K562 (cell line): ENCODE measurements at regions not wholly inside any gene's neighbourhood (a gene's known extent, or its start where the extent isn't known, plus 50 kb on each side); places are given as distances from the start of the nearest gene placed in this dataset.

ENCODE experiments used
- ATAC-seq: fragments of 200-7000 bp; cut with Tn5 transposase; 3 replicates; pipeline ENCODE4 v1.9.1; 2020; ENCODE audit warnings: moderate library complexity
- BruUV-seq: library from RNA; stranded (reverse); fragments of 400-500 nt; replicated peaks from 2 replicates; lab custom pipeline; 2021; lab: Mats Ljungman, UMichigan
- CTCF ChIA-PET: fragments of 300-600 bp; formaldehyde crosslinking; extraction: SDS; loops from one replicate; lab custom pipeline; 2021; ENCODE audit warnings: low intra/inter-chr PET ratio; lab: Yijun Ruan, JAX
- POLR2A ChIA-PET: fragments of 300-600, 350-650 bp; sonication (Branson Sonifier 250); formaldehyde crosslinking; extraction: SDS; loops from one replicate; lab custom pipeline; 2021; ENCODE audit warnings: antibody characterized with exemption, inconsistent platforms; lab: Yijun Ruan, JAX
- DNase-seq, 4 experiments: peaks; one replicate each; pipeline versions ENCODE4 v3.0.0 to v3.0.0-alpha.2; 2011 to 2018; ENCODE audit warnings: low spot score in 3 of 4, mixed read lengths in 3 of 4; ENCODE audit errors: extremely low read depth in 1 of 4
- FAIRE-seq: peaks from 2 replicates; lab custom pipeline; 2011; peaks lifted over from hg19 to GRCh38; lab: Jason Lieb, UNC
- H2AFZ ChIP-seq: 2 replicates; pipeline ENCODE4 v1.6.0; 2011; ENCODE audit warnings: low read depth, low read length, control low read depth, inconsistent platforms
- H3K27ac ChIP-seq: fragments of 200-600 bp; 3 replicates; pipeline ENCODE4 v1.8.0; 2011; ENCODE audit warnings: low read depth, mild to moderate bottlenecking, control low read depth, inconsistent platforms, low read length, moderate library complexity, mixed read lengths; ENCODE audit errors: extremely low read depth
- H3K27me3 ChIP-seq, 2 experiments: fragments of 300-600 bp in 1 of 2; 2 replicates in 1 of 2; 3 replicates in 1 of 2; pipeline versions ENCODE4 v1.6.0 to v1.8.0; 2011; ENCODE audit warnings: inconsistent platforms in 2 of 2, low read length in 2 of 2, mild to moderate bottlenecking in 1 of 2, mixed read lengths in 1 of 2, moderate library complexity in 1 of 2; ENCODE audit not compliant: control insufficient read depth in 2 of 2, insufficient read depth in 2 of 2
- H3K36me3 ChIP-seq: fragments of 300-600 bp; 3 replicates; pipeline ENCODE4 v1.8.0; 2011; ENCODE audit warnings: mild to moderate bottlenecking, low read length, inconsistent platforms; ENCODE audit not compliant: control insufficient read depth, insufficient read depth
- H3K4me1 ChIP-seq, 2 experiments: fragments of 200-600 bp in 1 of 2; replicated peaks in 1 of 2; 2 replicates in 1 of 2; 3 replicates in 1 of 2; pipeline versions ENCODE4 v1.5.1 to v1.8.0; 2011; ENCODE audit warnings: inconsistent platforms in 2 of 2, low read length in 2 of 2, mild to moderate bottlenecking in 1 of 2, mixed read lengths in 1 of 2, moderate library complexity in 1 of 2; ENCODE audit not compliant: control insufficient read depth in 2 of 2, insufficient read depth in 2 of 2
- H3K4me2 ChIP-seq: 2 replicates; pipeline ENCODE4 v1.6.1; 2011; ENCODE audit warnings: low read length, control low read depth, inconsistent platforms, mixed read lengths; ENCODE audit not compliant: insufficient read depth
- H3K4me3 ChIP-seq: fragments of 200-600 bp; sonication (generic), shearing (Covaris generic); 2 replicates; pipeline ENCODE4 v1.5.1; 2016; ENCODE audit warnings: control low read depth, inconsistent platforms
- H3K79me2 ChIP-seq: fragments of 200-600 bp; 3 replicates; pipeline ENCODE4 v1.8.0; 2011; ENCODE audit warnings: low read length, inconsistent platforms; ENCODE audit not compliant: control insufficient read depth, insufficient read depth
- H3K9ac ChIP-seq, 2 experiments: 2 replicates each; pipeline versions ENCODE4 v1.6.0 to v1.6.1; 2011; ENCODE audit warnings: low read depth in 2 of 2, low read length in 2 of 2, control low read depth in 1 of 2, inconsistent platforms in 1 of 2, mild to moderate bottlenecking in 1 of 2, mixed read lengths in 1 of 2; ENCODE audit not compliant: insufficient read depth in 1 of 2
- H3K9me1 ChIP-seq: one replicate; pipeline ENCODE4 v1.6.0; 2011; ENCODE audit warnings: inconsistent platforms, mild to moderate bottlenecking, low read length, moderate library complexity; ENCODE audit not compliant: control insufficient read depth, insufficient read depth
- H3K9me3 ChIP-seq: replicated peaks from 2 replicates; pipeline ENCODE4 v1.5.1; 2011; ENCODE audit warnings: low read depth, low read length, inconsistent platforms; ENCODE audit not compliant: control insufficient read depth, insufficient read depth
- H4K20me1 ChIP-seq: replicated peaks from 2 replicates; pipeline ENCODE4 v1.6.1; 2011; ENCODE audit warnings: low read length, inconsistent platforms, mixed read lengths; ENCODE audit not compliant: control insufficient read depth, insufficient read depth
- FOXK1 ChIP-seq: sonication (generic); formaldehyde crosslinking; IDR thresholded peaks from 2 replicates; pipeline ENCODE4 v1.8.0; 2022; ENCODE audit warnings: missing genetic modification reagents, mild to moderate bottlenecking, borderline replicate concordance
- PURB ChIP-seq: sonication (generic); formaldehyde crosslinking; IDR thresholded peaks from 2 replicates; pipeline ENCODE4 v1.9.0; 2021; ENCODE audit warnings: low read depth, mild to moderate bottlenecking, missing genetic modification reagents
- RAD21 ChIP-seq, 2 experiments: fragments of 250-450 bp in 1 of 2; fragments of 450-650 bp in 1 of 2; sonication (Bioruptor Pico) in 1 of 2; formaldehyde crosslinking in 1 of 2; IDR thresholded peaks in 1 of 2; conservative IDR thresholded peaks in 1 of 2; 2 replicates each; pipeline versions ENCODE4 v1.4.0 to v1.8.0; 2020 to 2022; ENCODE audit warnings: mild to moderate bottlenecking in 2 of 2, moderate library complexity in 1 of 2
- SMARCB1 ChIP-seq: IDR thresholded peaks from 2 replicates; pipeline ENCODE4 v1.6.1; 2011; ENCODE audit warnings: improper control_type of control experiment, low read depth; ENCODE audit not compliant: insufficient read length
- ZNF316 ChIP-seq: fragments of 450-650 bp; IDR thresholded peaks from 2 replicates; pipeline ENCODE4 v1.6.1; 2016
- WGBS: fragments of 100-300 bp; shearing (Covaris generic); methylation state at CpG from one replicate; pipeline ENCODE4 v1.1.6; 2016; ENCODE audit warnings: low coverage, mixed read lengths; ENCODE audit not compliant: insufficient coverage; ENCODE audit errors: missing lambda C conversion rate; 5-methylcytosine and 5-hydroxymethylcytosine counted together
- in situ Hi-C: fragments of 300-500 bp; cut with MboI; formaldehyde crosslinking; loops from 4 replicates; pipeline ENCODE4 v1.15.0; 2018; ENCODE audit warnings: inconsistent platforms, mixed read lengths
- intact Hi-C: fragments of 100-400 bp; cut with micrococcal nuclease; formaldehyde crosslinking; loops from 2 replicates; pipeline ENCODE4 v1.14.2; 2022
- TF ChIP-seq, protein P1 (sequence below): fragments of 250-450 bp; sonication (Bioruptor Pico); IDR thresholded peaks from 2 replicates; pipeline ENCODE4 v1.4.0; 2020; ENCODE audit warnings: mild to moderate bottlenecking, moderate library complexity
- TF ChIP-seq, protein P2 (sequence below), 3 experiments: IDR thresholded peaks in 2 of 3; conservative IDR thresholded peaks in 1 of 3; 2 replicates each; pipeline ENCODE4 v1.5.1; 2011 to 2012; ENCODE audit warnings: low read length in 3 of 3, mild to moderate bottlenecking in 3 of 3, control low read depth in 2 of 3, improper control_type of control experiment in 1 of 3, inconsistent platforms in 1 of 3, low read depth in 1 of 3, mixed read lengths in 1 of 3, moderate library complexity in 1 of 3; ENCODE audit not compliant: insufficient read depth in 2 of 3

DNA sequence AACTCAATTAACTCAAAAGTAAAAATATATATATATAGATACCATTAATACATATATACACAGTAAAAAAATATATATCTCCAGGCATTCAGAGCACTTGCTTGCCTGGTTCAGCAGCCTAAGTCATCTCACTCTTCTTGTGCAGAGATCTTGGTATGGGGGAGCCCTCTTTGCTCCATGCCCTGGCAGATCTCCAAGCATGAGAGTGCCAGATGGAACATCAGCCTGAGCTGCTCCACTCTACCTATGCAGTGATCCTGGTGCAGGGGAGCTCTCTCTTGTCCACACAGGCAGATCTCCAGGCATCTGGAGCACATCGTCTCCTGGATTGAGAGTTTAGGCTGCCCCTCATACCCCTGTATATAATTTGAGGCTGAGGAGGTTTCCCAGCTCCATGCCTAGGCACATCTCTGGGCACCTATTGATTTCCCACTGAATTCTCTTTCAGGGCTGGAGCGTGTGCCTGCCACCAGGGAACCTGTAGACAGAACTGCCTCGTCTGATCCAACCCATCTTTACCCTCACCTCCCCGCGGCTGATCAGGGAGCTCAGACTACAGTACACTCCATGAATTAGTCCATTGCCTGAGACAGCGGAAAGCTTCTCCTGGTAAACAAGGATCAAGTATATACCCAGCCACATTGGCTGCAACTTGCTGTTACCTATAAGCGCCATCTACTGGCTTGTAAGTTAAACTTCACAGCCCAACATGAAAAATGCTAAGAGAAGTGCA is 342.4 kb upstream of the GRIA1 start:
- Histone ChIP-seq H3K27ac (no peak overlapping the region), H3K79me2 (no peaks in the 10 kb centered on the region), H3K4me3 (no peak overlapping the region), H4K20me1 (no peaks in the 10 kb centered on the region), H3K4me2 (no peak overlapping the region), H3K36me3 (no peaks in the 10 kb centered on the region), H3K9me1 (no peaks in the 10 kb centered on the region), H3K4me1 (no peaks in the 10 kb centered on the region), H3K27me3 (no peaks in the 10 kb centered on the region), H2AFZ (no peak overlapping the region), H3K9me3 (no peaks in the 10 kb centered on the region), H3K9ac (no peak overlapping the region)
- TF ChIP-seq PURB (no peak), FOXK1 (CRISPR knock-in tag) (no peak), SMARCB1 (no peak), ZNF316 (no peak), RAD21 (CRISPR knock-in tag; conservative IDR thresholded peaks at IDR 0.05 in 1 of 2, IDR thresholded peaks at IDR 0.05 in 1 of 2) (peak in 1 of 2 experiments; percentile 37; a peak in 2 of 4 replicates)
- TF ChIP-seq, protein P1, sequence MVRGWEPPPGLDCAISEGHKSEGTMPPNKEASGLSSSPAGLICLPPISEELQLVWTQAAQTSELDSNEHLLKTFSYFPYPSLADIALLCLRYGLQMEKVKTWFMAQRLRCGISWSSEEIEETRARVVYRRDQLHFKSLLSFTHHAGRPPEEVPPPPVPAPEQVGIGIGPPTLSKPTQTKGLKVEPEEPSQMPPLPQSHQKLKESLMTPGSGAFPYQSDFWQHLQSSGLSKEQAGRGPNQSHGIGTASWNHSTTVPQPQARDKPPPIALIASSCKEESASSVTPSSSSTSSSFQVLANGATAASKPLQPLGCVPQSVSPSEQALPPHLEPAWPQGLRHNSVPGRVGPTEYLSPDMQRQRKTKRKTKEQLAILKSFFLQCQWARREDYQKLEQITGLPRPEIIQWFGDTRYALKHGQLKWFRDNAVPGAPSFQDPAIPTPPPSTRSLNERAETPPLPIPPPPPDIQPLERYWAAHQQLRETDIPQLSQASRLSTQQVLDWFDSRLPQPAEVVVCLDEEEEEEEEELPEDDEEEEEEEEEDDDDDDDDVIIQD: no peak
- TF ChIP-seq, protein P2, sequence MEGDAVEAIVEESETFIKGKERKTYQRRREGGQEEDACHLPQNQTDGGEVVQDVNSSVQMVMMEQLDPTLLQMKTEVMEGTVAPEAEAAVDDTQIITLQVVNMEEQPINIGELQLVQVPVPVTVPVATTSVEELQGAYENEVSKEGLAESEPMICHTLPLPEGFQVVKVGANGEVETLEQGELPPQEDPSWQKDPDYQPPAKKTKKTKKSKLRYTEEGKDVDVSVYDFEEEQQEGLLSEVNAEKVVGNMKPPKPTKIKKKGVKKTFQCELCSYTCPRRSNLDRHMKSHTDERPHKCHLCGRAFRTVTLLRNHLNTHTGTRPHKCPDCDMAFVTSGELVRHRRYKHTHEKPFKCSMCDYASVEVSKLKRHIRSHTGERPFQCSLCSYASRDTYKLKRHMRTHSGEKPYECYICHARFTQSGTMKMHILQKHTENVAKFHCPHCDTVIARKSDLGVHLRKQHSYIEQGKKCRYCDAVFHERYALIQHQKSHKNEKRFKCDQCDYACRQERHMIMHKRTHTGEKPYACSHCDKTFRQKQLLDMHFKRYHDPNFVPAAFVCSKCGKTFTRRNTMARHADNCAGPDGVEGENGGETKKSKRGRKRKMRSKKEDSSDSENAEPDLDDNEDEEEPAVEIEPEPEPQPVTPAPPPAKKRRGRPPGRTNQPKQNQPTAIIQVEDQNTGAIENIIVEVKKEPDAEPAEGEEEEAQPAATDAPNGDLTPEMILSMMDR (IDR thresholded peaks at IDR 0.05 in 2 of 3, conservative IDR thresholded peaks at IDR 0.05 in 1 of 3; ENCODE audit: insufficient read depth in 2 of 3, low read depth in 1 of 3, low read length in 3 of 3): peak in 2 of 3 experiments; percentile 27 to 34; a peak in 3 of 6 replicates
- WGBS: 3% methylated on average over 7 of the region's 7 CpGs
- BruUV-seq: no TSS peak
- in situ Hi-C loops: no loop called here
- ATAC-seq (0 out of 3 replicates have a peak, but pooled peaks have one; percentile 21), DNase-seq (peak in 1 of 4 experiments; percentile 1), FAIRE-seq (no peak)
- intact Hi-C loops: no loop called here
- CTCF ChIA-PET: no interaction called here
- POLR2A ChIA-PET: no interaction called here
